ENCODE measurements at regions not wholly inside any gene's neighbourhood (a gene's known extent, or its start where the extent isn't known, plus 50 kb on each side); places are given as distances from the start of the nearest gene placed in this dataset.

DNA sequence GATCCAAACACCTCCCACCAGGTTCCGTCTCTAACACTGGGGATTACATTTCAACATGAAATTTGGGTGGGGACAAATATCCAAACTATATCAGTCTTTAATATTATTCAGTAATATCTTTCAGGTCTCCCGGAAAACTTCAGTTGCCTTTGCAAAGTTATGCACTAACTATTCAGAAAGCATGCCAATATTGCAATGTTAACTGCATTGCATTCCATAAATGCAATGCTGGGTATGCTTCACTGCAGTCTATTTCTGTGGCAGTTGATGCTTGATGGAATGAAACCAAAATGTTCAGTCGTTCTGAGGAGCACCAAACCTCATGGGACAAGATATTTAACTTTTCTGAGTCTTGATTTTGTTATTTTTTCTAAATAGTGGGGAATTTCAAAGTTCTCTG, 147.5 kb downstream of the SLC16A9 start:
- DNase-seq (ENCODE audit: low spot score in 2 of 2, unreplicated experiment in 2 of 2): no peak
- Mint-ChIP-seq H3K4me3 (no peak overlapping the region), H3K36me3 (no peaks in the 10 kb centered on the region), H3K9me3 (peaks cover 3% of the 10 kb centered on the region), H3K4me1 (peaks cover 19% of the 10 kb centered on the region), H3K27me3 (ENCODE audit: low read depth) (no peaks in the 10 kb centered on the region), H3K27ac (no peak overlapping the region)
- TF ChIP-seq CTCF (IDR thresholded peaks at IDR 0.05; ENCODE audit: unreplicated experiment): no peak

DNA sequence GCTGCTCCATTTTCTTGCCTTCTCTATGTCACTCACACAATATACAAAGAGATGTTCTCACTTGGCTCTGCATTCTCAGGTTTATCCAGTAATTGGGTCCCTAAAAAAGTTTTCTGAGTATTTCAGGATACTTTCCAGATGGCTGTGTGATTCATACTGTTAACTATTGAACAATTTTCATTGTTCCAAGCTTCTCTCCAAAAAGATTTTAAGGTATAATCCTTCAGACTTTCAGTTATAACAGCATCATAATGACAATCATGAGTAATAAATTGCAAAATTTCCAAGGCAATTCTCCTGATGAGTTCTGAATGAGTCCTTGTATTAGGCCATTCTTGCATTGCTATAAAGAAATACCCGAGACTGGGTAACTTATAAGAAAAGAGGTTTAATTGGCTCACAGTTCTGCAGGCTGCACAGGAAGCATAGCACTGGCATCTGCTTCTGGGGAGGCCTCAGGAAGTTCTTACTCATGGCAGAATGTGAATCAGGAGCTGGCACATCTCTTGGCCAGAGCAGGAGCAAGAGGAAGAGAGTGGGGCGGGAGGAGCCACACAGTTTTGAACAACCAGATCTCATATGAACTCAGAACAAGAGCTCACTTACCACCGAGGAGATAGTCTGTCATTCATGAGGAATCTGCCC, 148.1 kb downstream of the SLC16A9 start:
- Mint-ChIP-seq H3K27me3 (ENCODE audit: low read depth) (no peaks in the 10 kb centered on the region), H3K36me3 (no peaks in the 10 kb centered on the region), H3K9me3 (peaks cover 3% of the 10 kb centered on the region), H3K27ac (no peak overlapping the region), H3K4me1 (peaks cover 21% of the 10 kb centered on the region), H3K4me3 (no peak overlapping the region)
- TF ChIP-seq CTCF (IDR thresholded peaks at IDR 0.05; ENCODE audit: unreplicated experiment): no peak
- no peak for DNase-seq (ENCODE audit: low spot score in 2 of 2, unreplicated experiment in 2 of 2)

GRCh38 chr10:59560990-59561389, 148.7 kb downstream of the SLC16A9 start:
- Mint-ChIP-seq H3K27ac (no peak overlapping the region), H3K27me3 (ENCODE audit: low read depth) (no peaks in the 10 kb centered on the region), H3K36me3 (no peaks in the 10 kb centered on the region), H3K4me3 (no peak overlapping the region), H3K4me1 (peaks cover 21% of the 10 kb centered on the region), H3K9me3 (no peaks in the 10 kb centered on the region)
- no peak for TF ChIP-seq CTCF (IDR thresholded peaks at IDR 0.05; ENCODE audit: unreplicated experiment)
- DNase-seq (ENCODE audit: low spot score in 2 of 2, unreplicated experiment in 2 of 2): no peak

- no peaks in the 10 kb centered on the region for H3K36me3 Mint-ChIP-seq
- no peak for DNase-seq (ENCODE audit: low spot score in 2 of 2, unreplicated experiment in 2 of 2)
Measured at GRCh38 chr10:59560161-59560560, 149.5 kb downstream of the SLC16A9 start.

GRCh38 chr10:59558066-59558465, 151.6 kb downstream of the SLC16A9 start:
- DNase-seq (ENCODE audit: low spot score in 2 of 2, unreplicated experiment in 2 of 2): no peak
- H3K36me3 Mint-ChIP-seq: no peaks in the 10 kb centered on the region
- TF ChIP-seq CTCF (IDR thresholded peaks at IDR 0.05; ENCODE audit: unreplicated experiment): no peak
- H3K27ac Mint-ChIP-seq: peak overlapping the region; percentile 63
- no peak overlapping the region for H3K4me3 Mint-ChIP-seq
- peaks cover 34% of the 10 kb centered on the region for H3K4me1 Mint-ChIP-seq
- H3K9me3 Mint-ChIP-seq: no peaks in the 10 kb centered on the region
- no peaks in the 10 kb centered on the region for H3K27me3 Mint-ChIP-seq (ENCODE audit: low read depth)

More at GRCh38 chr10:59560161-59560560, 149.5 kb downstream of the SLC16A9 start:
- no peak for TF ChIP-seq CTCF (IDR thresholded peaks at IDR 0.05; ENCODE audit: unreplicated experiment)
- Mint-ChIP-seq H3K27me3 (ENCODE audit: low read depth) (no peaks in the 10 kb centered on the region), H3K4me1 (peaks cover 21% of the 10 kb centered on the region), H3K27ac (no peak overlapping the region), H3K9me3 (no peaks in the 10 kb centered on the region), H3K4me3 (no peak overlapping the region)

- Mint-ChIP-seq H3K27me3 (ENCODE audit: low read depth) (no peaks in the 10 kb centered on the region), H3K4me3 (no peak overlapping the region), H3K9me3 (no peaks in the 10 kb centered on the region), H3K36me3 (no peaks in the 10 kb centered on the region), H3K27ac (peak overlapping the region; percentile 63), H3K4me1 (peaks cover 35% of the 10 kb centered on the region)
- no peak for DNase-seq (ENCODE audit: low spot score in 2 of 2, unreplicated experiment in 2 of 2)
- TF ChIP-seq CTCF (IDR thresholded peaks at IDR 0.05; ENCODE audit: unreplicated experiment): no peak
Measured at GRCh38 chr10:59557642-59558041, 152.0 kb downstream of the SLC16A9 start.

All from mesothelial cell of epicardium (in vitro differentiated cells).